ENCODE measurements at regions not wholly inside any gene's neighbourhood (a gene's known extent, or its start where the extent isn't known, plus 50 kb on each side); places are given as distances from the start of the nearest gene placed in this dataset.

- no peak for TF ChIP-seq CTCF (conservative IDR thresholded peaks at IDR 0.05; ENCODE audit: low read depth in 2 of 2)
- TF ChIP-seq EZH2phosphoT487 (IDR thresholded peaks at IDR 0.05; ENCODE audit: unreplicated experiment): no peak
- TF ChIP-seq EZH2 (IDR thresholded peaks at IDR 0.05; ENCODE audit: low read depth, unreplicated experiment): no peak
- TF ChIP-seq REST (IDR thresholded peaks at IDR 0.05; ENCODE audit: unreplicated experiment): no peak
- TF ChIP-seq POLR2AphosphoS5 (IDR thresholded peaks at IDR 0.05; ENCODE audit: low read depth): no peak
- TF ChIP-seq ETS1 (IDR thresholded peaks at IDR 0.05): no peak
- TF ChIP-seq STAT1 (IDR thresholded peaks at IDR 0.05; ENCODE audit: unreplicated experiment): no peak
- TF ChIP-seq JUNB (IDR thresholded peaks at IDR 0.05; ENCODE audit: unreplicated experiment): no peak
- TF ChIP-seq CREB1 (CRISPR knock-in tag; IDR thresholded peaks at IDR 0.05; ENCODE audit: low read depth): no peak
- no peak for TF ChIP-seq ZNF114 (CRISPR knock-in tag; IDR thresholded peaks at IDR 0.05)
Measured at GRCh38 chr5:112097768-112098167, 321.3 kb downstream of the EPB41L4A start.

Measured in GM23338 (cell line).